Stimulated activated CD4-positive, alpha-beta T cell treated with anti-CD3 and anti-CD28 coated beads, Interleukin-15, amount 100 ng/mL, for 24 hours (primary cell): ENCODE measurements at regions not wholly inside any gene's neighbourhood (a gene's known extent, or its start where the extent isn't known, plus 50 kb on each side); places are given as distances from the start of the nearest gene placed in this dataset.

Source experiments
- DNase-seq: peaks from one replicate; pipeline ENCODE4 v3.0.0-alpha.2; 2020

DNA sequence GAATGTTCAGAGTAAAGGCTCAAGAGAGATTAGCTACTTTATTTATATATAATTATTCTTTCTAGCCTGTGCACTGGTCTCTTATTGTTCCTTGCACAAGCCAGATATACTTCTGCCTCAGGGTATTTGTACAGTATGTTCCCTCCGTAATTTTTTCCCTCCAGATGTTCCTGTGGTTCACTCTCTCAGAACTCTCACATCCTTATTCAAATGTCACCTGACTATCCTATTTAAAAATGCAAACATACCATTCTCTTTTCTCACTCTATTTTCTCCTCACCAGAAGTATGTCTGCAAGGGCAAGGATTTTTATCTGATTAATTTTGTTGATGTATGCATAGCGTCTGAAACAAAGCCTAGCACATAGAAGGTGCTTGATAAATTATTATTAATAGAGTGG is 64.0 kb upstream of the CERS6 start:
- DNase-seq, result no peak

DNA sequence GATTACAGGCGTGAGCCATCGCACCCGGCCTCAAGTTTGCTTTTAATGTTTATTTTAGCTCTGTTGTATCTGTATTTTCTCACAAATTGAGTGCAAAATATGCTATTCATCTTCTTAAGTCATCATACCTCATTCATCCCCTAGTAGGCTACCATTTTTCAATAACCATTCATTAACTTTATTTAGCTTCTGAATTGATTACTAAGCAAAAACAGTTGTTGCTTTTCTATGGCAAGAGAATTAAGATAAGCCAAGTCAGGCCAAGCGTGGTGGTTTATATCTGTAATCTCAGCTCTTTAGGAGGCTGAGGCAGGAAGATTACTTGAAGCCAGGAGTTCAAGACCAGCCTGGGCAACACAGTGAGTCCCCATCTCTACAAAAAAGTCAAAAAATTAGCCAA is 63.3 kb upstream of the CERS6 start:
- no peak for DNase-seq

DNA sequence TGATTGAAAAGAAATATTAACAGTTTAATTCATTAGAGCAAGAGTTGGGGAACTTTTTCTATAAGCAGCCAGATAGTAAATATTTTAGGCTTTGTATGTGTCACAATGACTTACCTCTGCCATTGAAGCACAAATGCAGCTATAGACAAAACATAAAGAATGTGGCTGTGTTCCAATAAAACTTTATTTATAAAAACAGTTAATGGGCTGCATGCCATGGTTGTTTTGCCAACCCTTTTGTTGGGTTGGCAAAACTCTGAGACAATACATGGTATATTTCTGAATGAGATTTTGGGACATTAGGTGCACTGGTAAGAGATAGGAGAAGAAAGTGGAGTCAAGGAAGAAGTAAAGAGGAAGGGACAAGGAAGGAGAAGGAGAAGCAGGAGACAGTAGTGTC is 61.8 kb upstream of the CERS6 start:
- no peak for DNase-seq

DNA sequence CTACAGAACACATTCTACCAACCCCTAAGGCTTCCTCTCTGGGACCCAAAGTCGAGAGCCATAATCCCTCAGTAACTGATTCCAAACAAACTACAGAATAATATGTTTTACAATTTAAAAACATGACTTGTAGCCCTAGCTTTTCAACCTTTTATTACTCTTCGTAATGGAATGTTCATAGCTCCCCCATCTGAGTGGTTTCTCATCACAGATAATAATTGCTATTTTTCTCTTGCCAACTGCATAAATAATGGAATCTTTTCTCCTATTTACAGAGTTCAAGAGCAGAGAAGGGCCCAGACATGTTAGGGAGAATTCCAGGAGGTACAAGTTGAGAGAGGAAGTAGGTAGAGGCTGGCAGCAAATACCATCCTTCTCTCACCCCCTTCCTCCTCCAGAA is 59.9 kb upstream of the CERS6 start:
- no peak for DNase-seq

DNA sequence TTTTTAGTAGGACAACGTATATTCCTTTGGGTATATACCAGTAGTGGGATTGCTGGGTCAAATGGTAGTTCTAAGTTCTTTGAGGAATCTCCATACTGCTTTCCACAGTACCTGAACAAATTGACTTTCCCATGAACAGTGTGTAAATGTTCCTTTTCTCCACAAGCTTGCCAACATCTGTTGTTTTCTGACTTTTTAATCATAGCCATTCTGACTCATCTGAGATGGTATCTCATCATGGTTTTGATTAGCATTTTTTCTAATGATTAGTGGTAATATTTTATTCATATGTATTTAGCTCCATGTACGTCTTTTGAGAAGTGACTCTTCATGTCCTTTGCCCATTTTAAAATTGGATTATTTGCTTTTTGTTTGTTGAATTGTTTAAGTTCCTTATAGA is 58.4 kb upstream of the CERS6 start:
- DNase-seq, result no peak

DNA sequence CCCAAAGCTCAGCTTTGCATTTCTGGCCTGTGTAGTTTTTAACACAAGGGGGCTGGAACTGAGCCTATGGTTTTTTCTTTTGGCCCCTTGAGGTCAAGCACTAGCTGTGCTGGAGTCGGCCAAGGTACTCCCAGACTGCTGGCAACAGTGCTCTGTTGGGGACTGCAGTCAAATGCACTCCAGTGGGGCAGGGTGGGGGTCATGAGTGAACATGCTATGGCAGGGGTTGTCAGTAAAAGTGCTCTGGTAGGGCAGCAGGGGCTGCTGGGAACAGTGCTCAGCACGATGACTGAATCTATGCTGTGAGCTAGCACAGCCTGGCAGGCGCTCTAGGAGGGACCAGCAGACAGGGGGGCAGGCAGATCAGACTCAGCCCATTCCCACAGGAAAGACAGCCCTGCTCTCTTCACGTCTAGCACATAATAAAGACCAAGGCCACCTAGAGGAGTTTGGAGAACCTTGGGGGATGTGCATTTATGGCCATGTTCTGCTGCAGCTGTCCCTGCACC is 55.0 kb upstream of the CERS6 start:
- no peak for DNase-seq

DNA sequence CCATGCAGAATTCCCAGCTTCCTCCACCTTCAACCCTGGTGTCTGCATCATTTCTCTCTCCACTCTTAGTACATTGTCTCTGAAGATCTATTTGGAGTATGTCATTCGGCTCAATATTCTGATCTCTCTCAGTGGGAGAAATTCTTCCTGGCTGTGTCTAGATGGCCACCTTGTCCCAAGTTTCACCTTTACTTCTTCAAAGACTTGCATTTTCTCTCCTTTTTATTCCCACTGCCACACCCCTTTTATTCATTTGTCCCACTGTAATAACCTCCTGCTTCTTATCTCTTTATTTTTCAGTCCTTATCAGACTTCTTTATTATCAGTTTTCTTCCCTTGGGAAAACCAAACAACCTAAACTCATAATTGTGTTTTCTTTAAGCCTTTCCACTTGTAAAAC is 54.3 kb upstream of the CERS6 start:
- DNase-seq, result no peak

DNA sequence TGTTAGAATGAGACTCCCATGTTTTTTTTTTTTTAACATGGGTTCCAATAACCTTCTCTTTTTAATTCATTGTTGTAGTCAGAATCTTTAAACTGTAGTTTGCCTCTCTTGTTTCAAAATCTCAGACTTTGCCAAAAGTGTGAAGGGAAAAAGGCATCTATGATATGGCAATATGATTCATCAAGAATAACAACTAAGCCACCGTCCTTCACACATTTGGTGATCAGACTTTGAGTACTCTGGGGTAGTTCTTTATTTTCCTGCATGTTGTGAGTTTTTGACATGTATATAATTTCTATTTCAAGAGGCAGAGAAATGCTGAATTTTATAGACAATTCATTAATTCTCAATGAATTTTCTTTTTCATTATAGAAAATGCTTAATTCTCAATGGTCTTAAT is 53.5 kb upstream of the CERS6 start:
- no peak for DNase-seq

DNA sequence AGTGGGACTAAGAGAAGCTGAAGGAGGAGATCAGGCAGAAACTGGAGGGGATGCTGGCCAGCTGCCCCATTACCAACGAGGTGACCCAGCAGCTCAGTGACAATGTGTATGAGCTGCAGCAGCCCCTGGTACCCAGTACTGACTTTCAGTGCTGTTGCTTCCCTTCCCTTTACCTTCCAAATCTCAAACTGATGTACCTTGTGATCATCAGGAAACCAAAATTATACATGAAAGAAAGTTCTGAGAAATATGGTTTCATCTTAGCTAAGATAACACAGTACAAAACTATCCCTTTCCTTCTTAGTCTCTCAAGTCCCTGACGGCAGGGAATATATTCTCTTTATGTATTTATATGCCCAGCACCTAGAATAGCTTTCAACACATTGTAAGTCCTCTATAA is 52.3 kb upstream of the CERS6 start:
- DNase-seq, result no peak

DNA sequence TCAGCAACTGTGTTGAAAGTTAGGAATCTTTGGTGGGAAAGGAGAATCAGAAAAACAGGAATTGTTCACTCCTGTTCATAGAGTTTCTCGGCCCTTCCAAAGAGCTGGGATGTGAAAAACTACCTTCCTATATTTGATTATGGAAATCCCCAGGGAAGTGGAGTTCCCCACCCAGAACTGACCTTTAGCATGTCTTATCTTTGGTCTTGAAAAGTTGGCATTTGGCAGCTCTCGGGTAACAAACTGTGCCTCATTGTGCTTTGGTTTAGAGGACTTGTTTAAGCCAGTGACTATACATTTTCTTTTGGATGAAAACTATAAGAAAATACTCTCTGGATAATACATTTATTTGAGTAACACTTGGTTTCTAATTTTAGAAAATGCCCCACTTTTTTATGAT is 51.3 kb upstream of the CERS6 start:
- no peak for DNase-seq
